Pancreas (tissue), 10 donors: ENCODE measurements at regions not wholly inside any gene's neighbourhood (a gene's known extent, or its start where the extent isn't known, plus 50 kb on each side); places are given as distances from the start of the nearest gene placed in this dataset.

ENCODE experiments used
- ATAC-seq, 4 donors: fragments of 200-7000 bp; cut with Tn5 transposase; one replicate each; pipeline versions ENCODE4 v1.8.0 to v1.9.1; 2020; ENCODE audit warnings: mild to moderate bottlenecking in 4 of 4, moderate library complexity in 4 of 4
- DNase-seq, 6 donors: peaks; one replicate each; pipeline ENCODE4 v3.0.0-alpha.2; 2020
- FAIRE-seq: peaks from 2 replicates; lab custom pipeline; 2012; peaks lifted over from hg19 to GRCh38; lab: Jason Lieb, UNC
- H3K27ac ChIP-seq, 4 donors: fragments of 200-600 bp; sonication (generic); 1 replicate in 3 of 4; 2 replicates in 1 of 4; pipeline versions ENCODE4 v1.5.0 to v1.8.0; 2020
- H3K27me3 ChIP-seq, 4 donors: fragments of 200-600 bp; one replicate each; pipeline ENCODE4 v1.8.0; 2021
- H3K36me3 ChIP-seq, 3 donors: fragments of 200-600 bp; sonication (generic) in 1 of 3; one replicate each; pipeline versions ENCODE4 v1.5.0 to v1.8.0; 2020 to 2021
- H3K4me1 ChIP-seq, 3 donors: fragments of 200-600 bp; one replicate each; pipeline ENCODE4 v1.8.0; 2021
- H3K4me3 ChIP-seq, 4 donors: fragments of 200-600 bp; sonication (generic) in 2 of 4; one replicate each; pipeline versions ENCODE4 v1.5.0 to v1.8.0; 2020 to 2021
- H3K9me3 ChIP-seq, 4 donors: fragments of 200-600 bp; one replicate each; pipeline ENCODE4 v1.8.0; 2021
- WGBS, 2 donors: extraction: QIAGEN DNeasy Blood & Tissue Kit; methylation state at CpG; one replicate each; pipeline ENCODE4 v1.1.7; 2013; 5-methylcytosine and 5-hydroxymethylcytosine counted together
- intact Hi-C, 3 donors: fragments of 100-400 bp; cut with DNase I; formaldehyde crosslinking; loops; one replicate each; pipeline versions ENCODE4 v1.11.1 to v1.14.2; 2022
- TF ChIP-seq, protein P1 (sequence below), 4 donors: fragments of 200-600 bp; sonication (generic) in 3 of 4; IDR thresholded peaks; one replicate each; pipeline versions ENCODE4 v1.5.0 to v1.8.0; 2021; ENCODE audit warnings: antibody characterized with exemption in 4 of 4
- donor health status: healthy with polysubstance abuse.
- donor health status: DM: no; HTN: no; CAD: no; lungs with moderate emphysema.
- donor health status: DM: no; HTN: no; CAD: no.
- donor health status: control.
- donor health status: control.
- donor health status: Bipolar disorder and iron deficiency.
- donor health status: DM: yes; HTN: yes; CAD: no.
- donor health status: DM: no; HTN: no; CAD: no.
- donor health status: DM: no; HTN: no; CAD: no.
- donor health status: DM: yes; HTN: yes; CAD: no.

DNA sequence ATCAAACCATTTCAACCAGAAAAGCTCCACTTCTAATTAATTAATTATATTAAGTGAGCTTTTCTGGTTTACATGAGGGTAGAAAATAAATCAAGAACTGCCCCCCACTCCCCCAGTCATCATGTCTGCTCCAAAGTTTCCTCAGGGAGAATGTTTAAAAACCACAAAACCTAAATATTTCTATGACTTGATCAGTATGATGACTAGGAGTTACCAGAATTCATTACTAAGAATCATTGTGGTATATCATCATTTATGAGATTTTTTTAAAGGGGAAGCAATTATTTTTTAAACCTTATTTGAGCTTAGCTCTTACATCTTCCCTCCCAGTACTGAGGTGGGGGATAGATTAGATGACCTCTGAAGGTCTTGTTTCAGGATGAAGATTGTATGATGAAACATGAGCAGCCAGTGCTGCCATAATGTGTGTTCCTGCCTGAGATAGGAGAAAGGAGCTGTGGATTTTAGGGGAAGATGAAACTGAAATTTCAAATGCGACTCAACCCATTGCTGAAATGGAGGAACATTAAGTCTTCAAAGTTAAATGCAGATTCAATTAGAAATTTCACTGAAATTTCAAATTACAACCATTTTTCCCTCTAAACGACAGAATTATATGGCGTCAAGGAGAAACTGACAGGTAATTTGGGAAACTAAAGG lies 401.3 kb upstream of the CADM1 start:
- WGBS, 2 donors, result 51 to 63% methylated on average over 3 of the region's 3 CpGs
- ATAC-seq (no peak), DNase-seq (no peak), FAIRE-seq (no peak)
- TF ChIP-seq, protein P1, sequence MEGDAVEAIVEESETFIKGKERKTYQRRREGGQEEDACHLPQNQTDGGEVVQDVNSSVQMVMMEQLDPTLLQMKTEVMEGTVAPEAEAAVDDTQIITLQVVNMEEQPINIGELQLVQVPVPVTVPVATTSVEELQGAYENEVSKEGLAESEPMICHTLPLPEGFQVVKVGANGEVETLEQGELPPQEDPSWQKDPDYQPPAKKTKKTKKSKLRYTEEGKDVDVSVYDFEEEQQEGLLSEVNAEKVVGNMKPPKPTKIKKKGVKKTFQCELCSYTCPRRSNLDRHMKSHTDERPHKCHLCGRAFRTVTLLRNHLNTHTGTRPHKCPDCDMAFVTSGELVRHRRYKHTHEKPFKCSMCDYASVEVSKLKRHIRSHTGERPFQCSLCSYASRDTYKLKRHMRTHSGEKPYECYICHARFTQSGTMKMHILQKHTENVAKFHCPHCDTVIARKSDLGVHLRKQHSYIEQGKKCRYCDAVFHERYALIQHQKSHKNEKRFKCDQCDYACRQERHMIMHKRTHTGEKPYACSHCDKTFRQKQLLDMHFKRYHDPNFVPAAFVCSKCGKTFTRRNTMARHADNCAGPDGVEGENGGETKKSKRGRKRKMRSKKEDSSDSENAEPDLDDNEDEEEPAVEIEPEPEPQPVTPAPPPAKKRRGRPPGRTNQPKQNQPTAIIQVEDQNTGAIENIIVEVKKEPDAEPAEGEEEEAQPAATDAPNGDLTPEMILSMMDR (IDR thresholded peaks at IDR 0.05), result no peak
- Histone ChIP-seq H3K9me3 (no peaks in the 10 kb centered on the region), H3K4me1 (no peaks in the 10 kb centered on the region), H3K27ac (no peak overlapping the region), H3K27me3 (no peaks in the 10 kb centered on the region), H3K4me3 (no peak overlapping the region), H3K36me3 (no peaks in the 10 kb centered on the region)
- intact Hi-C loops, result no loop called here

DNA sequence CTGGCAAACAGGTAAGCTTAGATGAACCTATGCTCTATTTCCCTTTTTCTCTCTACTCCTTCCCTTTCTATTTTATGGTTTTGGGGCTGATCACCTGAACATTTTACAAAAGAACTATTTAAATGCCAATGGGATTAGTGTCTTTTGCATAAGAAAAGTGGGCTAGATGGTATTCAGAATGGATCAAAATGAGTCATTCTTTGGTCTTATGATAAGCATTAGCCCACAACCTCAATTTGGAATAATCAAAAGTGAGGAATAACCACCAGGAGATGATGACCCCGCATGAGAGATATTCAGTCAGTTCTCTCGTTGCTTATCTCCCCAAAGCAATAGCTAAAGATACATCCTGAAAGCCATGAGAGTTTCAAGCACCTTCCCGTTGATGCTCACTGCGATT lies 399.0 kb upstream of the CADM1 start:
- ATAC-seq, result no peak
- Histone ChIP-seq H3K36me3 (no peaks in the 10 kb centered on the region), H3K27ac (no peak overlapping the region), H3K27me3 (no peaks in the 10 kb centered on the region), H3K9me3 (no peaks in the 10 kb centered on the region), H3K4me3 (no peak overlapping the region), H3K4me1 (no peaks in the 10 kb centered on the region)
- 71 to 77% methylated on average over 4 of the region's 4 CpGs for WGBS, 2 donors
- TF ChIP-seq, protein P1 (IDR thresholded peaks at IDR 0.05), result no peak
- intact Hi-C loops, result no loop called here
- no peak for DNase-seq
- FAIRE-seq, result no peak

DNA sequence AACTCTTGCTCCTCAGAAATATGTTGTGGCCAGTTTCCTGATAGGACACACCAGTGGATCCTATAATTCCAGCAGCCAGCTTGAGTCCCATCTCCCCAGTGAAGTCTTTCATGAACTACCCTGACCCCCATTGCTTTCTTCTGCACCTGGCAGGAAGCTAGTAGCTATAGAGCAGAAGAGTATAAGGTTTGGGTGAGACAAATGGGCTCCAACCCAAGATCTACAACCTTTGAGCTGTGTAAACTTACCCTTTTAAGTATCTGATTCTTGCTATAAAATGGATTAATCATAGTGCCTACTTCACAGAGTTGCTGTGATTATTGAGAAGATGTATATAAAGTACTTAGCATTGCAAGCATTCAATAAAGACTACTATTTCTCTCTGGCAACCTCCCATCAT lies 396.9 kb upstream of the CADM1 start:
- FAIRE-seq, result no peak

DNA sequence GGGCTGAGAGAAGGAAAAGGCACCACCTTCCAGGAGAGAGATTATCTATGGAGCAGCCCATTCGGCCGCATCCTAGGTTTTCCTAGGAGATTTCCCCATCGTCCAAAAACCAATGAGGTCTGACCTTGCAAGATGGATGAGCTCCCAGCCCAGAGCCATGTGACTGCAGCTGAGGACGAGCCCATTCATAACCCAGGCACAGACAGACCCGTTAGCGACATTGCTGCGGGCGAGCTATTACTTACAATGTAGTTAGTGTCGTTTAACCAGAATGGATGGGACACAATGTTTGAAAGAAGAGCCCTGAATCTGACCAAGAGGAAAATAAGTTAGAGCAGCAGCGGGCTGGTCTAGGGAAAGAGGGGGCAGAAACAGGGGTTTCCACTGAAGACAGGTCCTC lies 395.9 kb upstream of the CADM1 start:
- DNase-seq (no peak), ATAC-seq (no peak), FAIRE-seq (no peak)
- Histone ChIP-seq H3K9me3 (no peaks in the 10 kb centered on the region), H3K27me3 (no peaks in the 10 kb centered on the region), H3K4me1 (no peaks in the 10 kb centered on the region), H3K4me3 (no peak overlapping the region), H3K27ac (no peak overlapping the region), H3K36me3 (no peaks in the 10 kb centered on the region)
- intact Hi-C loops, result no loop called here
- WGBS, 2 donors, result 70 to 87% methylated on average over 10 of the region's 10 CpGs
- TF ChIP-seq, protein P1 (IDR thresholded peaks at IDR 0.05), result no peak

More for the DNA sequence above, 396.9 kb upstream of the CADM1 start:
- H3K27ac ChIP-seq, result no peak overlapping the region
- DNase-seq (no peak), ATAC-seq (no peak)
- TF ChIP-seq, protein P1 (IDR thresholded peaks at IDR 0.05), result no peak
- no peak overlapping the region for H3K4me3 ChIP-seq
- intact Hi-C loops, result no loop called here
- H3K9me3 ChIP-seq, result no peaks in the 10 kb centered on the region
- no peaks in the 10 kb centered on the region for H3K27me3 ChIP-seq
- H3K4me1 ChIP-seq, result no peaks in the 10 kb centered on the region
- H3K36me3 ChIP-seq, result no peaks in the 10 kb centered on the region

DNA sequence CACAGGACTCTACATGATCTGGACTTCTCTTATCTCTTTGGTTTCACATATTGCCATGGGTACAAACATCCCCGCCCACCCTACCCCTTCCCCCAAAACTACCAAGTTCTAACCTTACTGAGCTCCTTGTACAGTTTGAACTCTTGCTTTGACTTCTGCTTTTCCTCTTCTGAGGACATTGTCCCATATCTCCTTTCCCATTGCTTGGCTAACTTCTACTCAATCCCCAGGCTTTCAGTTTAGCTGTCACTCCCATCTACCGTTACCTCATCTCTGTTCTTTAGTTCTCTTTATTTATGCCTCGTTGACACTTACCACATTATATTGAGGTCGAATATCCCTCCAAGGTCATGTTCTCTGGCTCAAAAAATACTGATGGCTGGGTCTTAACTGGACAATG lies 393.5 kb upstream of the CADM1 start:
- no peaks in the 10 kb centered on the region for H3K4me1 ChIP-seq
- H3K27me3 ChIP-seq, result no peaks in the 10 kb centered on the region
- DNase-seq, result no peak
- WGBS, 2 donors, result 28 to 54% methylated on average over 4 of the region's 4 CpGs
- TF ChIP-seq, protein P1 (IDR thresholded peaks at IDR 0.05), result no peak
- FAIRE-seq, result no peak
- H3K4me3 ChIP-seq, result no peak overlapping the region
- no peaks in the 10 kb centered on the region for H3K36me3 ChIP-seq
- H3K9me3 ChIP-seq, result no peaks in the 10 kb centered on the region
- H3K27ac ChIP-seq, result no peak overlapping the region
- ATAC-seq, result no peak
- intact Hi-C loops, result no loop called here
